Body of pancreas (tissue), 4 donors: ENCODE measurements at regions not wholly inside any gene's neighbourhood (a gene's known extent, or its start where the extent isn't known, plus 50 kb on each side); places are given as distances from the start of the nearest gene placed in this dataset.
"Not testable (repeated sequence)": the region's sequence is repeated elsewhere in the genome, so short reads cannot be mapped to it uniquely, and the experiment has no call there.

Experiments used
- ATAC-seq: fragments of 150-250 bp; one replicate; pipeline ENCODE4 v1.9.1; 2016
- DNase-seq, 4 donors: peaks; one replicate each; pipeline ENCODE4 v3.0.0-alpha.2; 2019
- H3K27ac ChIP-seq, 4 donors: fragments of 200-600 bp; sonication (generic); 1 replicate in 3 of 4; 2 replicates in 1 of 4; pipeline versions ENCODE4 v1.5.1 to v1.6.1; 2016 to 2019; ENCODE audit warnings: mild to moderate bottlenecking in 1 of 4, mixed read lengths in 1 of 4, moderate library complexity in 1 of 4
- H3K27me3 ChIP-seq, 2 donors: fragments of 200-600 bp; sonication (generic); one replicate each; pipeline ENCODE4 v1.6.0; 2016; ENCODE audit warnings: mild to moderate bottlenecking in 1 of 2
- H3K36me3 ChIP-seq, 2 donors: fragments of 200-600 bp; sonication (generic); replicated peaks in 1 of 2; 2 replicates each; pipeline ENCODE4 v1.5.1; 2016; ENCODE audit warnings: low read depth in 2 of 2; ENCODE audit not compliant: insufficient read depth in 1 of 2
- H3K4me1 ChIP-seq: fragments of 200-600 bp; sonication (generic); one replicate; pipeline ENCODE4 v1.6.0; 2016
- H3K4me3 ChIP-seq, 2 donors: fragments of 200-600 bp; sonication (generic); 1 replicate in 1 of 2; 2 replicates in 1 of 2; pipeline ENCODE4 v1.5.1; 2016 to 2019
- H3K9me3 ChIP-seq, 3 donors: fragments of 200-600 bp; sonication (generic); 1 replicate in 2 of 3; 2 replicates in 1 of 3; pipeline ENCODE4 v1.5.1; 2016
- CTCF ChIP-seq, 7 experiments: fragments of 450-650 bp in 4 of 7; fragments of 200-600 bp in 3 of 7; sonication (generic) in 3 of 7; IDR thresholded peaks; one replicate each; pipeline ENCODE4 v1.5.1; 2016 to 2019; ENCODE audit warnings: antibody characterized with exemption in 7 of 7
- POLR2A ChIP-seq, 3 donors: fragments of 450-650 bp; IDR thresholded peaks; one replicate each; pipeline ENCODE4 v1.6.1; 2016; ENCODE audit warnings: antibody characterized with exemption in 3 of 3, mild to moderate bottlenecking in 2 of 3
- WGBS, 2 donors: methylation state at CpG; one replicate each; pipeline ENCODE4 v1.1.5; 2017; 5-methylcytosine and 5-hydroxymethylcytosine counted together
- intact Hi-C: fragments of 100-400 bp; cut with DNase I; formaldehyde crosslinking; loops from one replicate; pipeline ENCODE4 v1.15.1; 2023

GRCh38 chr3:146705225-146705624 is 100.1 kb upstream of the PLSCR5 start:
- no peaks in the 10 kb centered on the region for H3K4me1 ChIP-seq
- intact Hi-C loops, result no loop called here

GRCh38 chr3:146702237-146702636 is 97.1 kb upstream of the PLSCR5 start:
- no peak for TF ChIP-seq POLR2A (IDR thresholded peaks at IDR 0.05)
- no peak for TF ChIP-seq CTCF (IDR thresholded peaks at IDR 0.05)
- WGBS, 2 donors, result 79 to 83% methylated on average over 5 of the region's 5 CpGs

More at GRCh38 chr3:146705225-146705624, 100.1 kb upstream of the PLSCR5 start:
- 23 to 24% methylated on average over 2 of the region's 2 CpGs for WGBS, 2 donors
- H3K4me3 ChIP-seq, result no peak overlapping the region
- ATAC-seq (no peak), DNase-seq (no peak)
- H3K9me3 ChIP-seq, result no peaks in the 10 kb centered on the region
- no peaks in the 10 kb centered on the region for H3K27me3 ChIP-seq
- H3K36me3 ChIP-seq, result no peaks in the 10 kb centered on the region
- H3K27ac ChIP-seq, result no peak overlapping the region
- no peak for TF ChIP-seq CTCF (IDR thresholded peaks at IDR 0.05)

GRCh38 chr3:146701246-146701645 is 96.1 kb upstream of the PLSCR5 start:
- Histone ChIP-seq H3K27ac (no peak overlapping the region), H3K4me1 (no peaks in the 10 kb centered on the region), H3K9me3 (no peaks in the 10 kb centered on the region), H3K36me3 (no peaks in the 10 kb centered on the region), H3K27me3 (no peaks in the 10 kb centered on the region), H3K4me3 (no peak overlapping the region)
- 65 to 68% methylated on average over 3 of the region's 3 CpGs for WGBS, 2 donors
- intact Hi-C loops, result no loop called here
- ATAC-seq (no peak), DNase-seq (no peak)
- TF ChIP-seq CTCF (IDR thresholded peaks at IDR 0.05), result no peak
- no peak for TF ChIP-seq POLR2A (IDR thresholded peaks at IDR 0.05)

More at GRCh38 chr3:146702237-146702636, 97.1 kb upstream of the PLSCR5 start:
- no peaks in the 10 kb centered on the region for H3K36me3 ChIP-seq
- no peaks in the 10 kb centered on the region for H3K4me1 ChIP-seq
- no peak overlapping the region for H3K27ac ChIP-seq
- DNase-seq (no peak), ATAC-seq (no peak)
- H3K27me3 ChIP-seq, result no peaks in the 10 kb centered on the region
- H3K9me3 ChIP-seq, result no peaks in the 10 kb centered on the region
- no peak overlapping the region for H3K4me3 ChIP-seq
- intact Hi-C loops, result no loop called here

GRCh38 chr3:146700025-146700424 is 94.9 kb upstream of the PLSCR5 start:
- H3K9me3 ChIP-seq, H3K36me3 ChIP-seq, ATAC-seq, DNase-seq, H3K27ac ChIP-seq, H3K27me3 ChIP-seq, H3K4me1 ChIP-seq, H3K4me3 ChIP-seq, intact Hi-C loops: not testable (repeated sequence)

GRCh38 chr3:146692254-146692653 is 87.1 kb upstream of the PLSCR5 start:
- TF ChIP-seq POLR2A (IDR thresholded peaks at IDR 0.05) (no peak), CTCF (IDR thresholded peaks at IDR 0.05) (no peak)
- H3K4me1 ChIP-seq, result no peaks in the 10 kb centered on the region
- no peak for ATAC-seq
- no peak for DNase-seq
- H3K9me3 ChIP-seq, result no peaks in the 10 kb centered on the region
- H3K27me3 ChIP-seq, result no peaks in the 10 kb centered on the region
- no peaks in the 10 kb centered on the region for H3K36me3 ChIP-seq
- H3K4me3 ChIP-seq, result no peak overlapping the region
- H3K27ac ChIP-seq, result no peak overlapping the region
- intact Hi-C loops, result no loop called here
- 85 to 86% methylated on average over 2 of the region's 2 CpGs for WGBS, 2 donors
